ENCODE measurements at regions not wholly inside any gene's neighbourhood (a gene's known extent, or its start where the extent isn't known, plus 50 kb on each side); places are given as distances from the start of the nearest gene placed in this dataset.

DNA sequence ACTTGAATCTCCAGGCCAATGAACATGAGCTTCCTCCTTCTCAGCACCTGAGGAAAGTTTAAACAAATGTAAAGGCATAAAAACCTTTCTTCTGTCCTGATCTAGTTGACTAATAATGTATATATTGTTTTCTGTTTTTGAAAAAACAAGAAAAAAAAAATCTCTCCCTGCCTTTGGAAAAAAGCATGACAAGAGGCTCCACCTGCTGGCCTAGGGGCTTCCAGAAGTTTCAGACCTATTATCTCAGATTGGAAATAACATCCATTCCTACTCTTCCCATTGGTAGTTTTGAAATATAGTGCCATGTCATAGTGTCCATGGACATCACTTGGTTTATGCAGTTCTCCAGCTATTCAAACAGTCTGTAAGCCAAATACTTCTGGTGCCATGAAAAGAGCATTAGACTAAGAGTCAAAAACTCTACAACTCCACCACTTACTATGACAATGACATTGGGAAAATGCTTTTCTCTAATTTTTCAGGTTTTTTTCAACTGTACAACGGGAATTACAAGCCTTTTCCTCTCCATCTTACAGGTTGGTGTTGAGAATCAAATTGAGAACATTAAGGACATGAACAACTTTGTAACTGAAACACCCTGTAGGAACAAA is 409.6 kb upstream of the MPDZ start:
- Histone ChIP-seq H4K20me1 (ENCODE audit: control insufficient read depth, insufficient read depth, low read depth, low read length) (no peaks in the 10 kb centered on the region), H3F3A (ENCODE audit: control insufficient read depth, insufficient read depth) (no peaks in the 10 kb centered on the region), H3K4me2 (ENCODE audit: low read length) (no peak overlapping the region), H3K79me2 (ENCODE audit: control insufficient read depth, low read length) (no peaks in the 10 kb centered on the region), H3K36me3 (ENCODE audit: control insufficient read depth, low read length) (no peaks in the 10 kb centered on the region), H3K27ac (ENCODE audit: low read depth, low read length) (no peak overlapping the region), H3K27me3 (ENCODE audit: control insufficient read depth, low read length) (no peaks in the 10 kb centered on the region), H3K9me2 (replicated peaks; ENCODE audit: control insufficient read depth, low read length) (no peaks in the 10 kb centered on the region), H3K9me3 (ENCODE audit: control insufficient read depth, insufficient read depth, low read length) (no peaks in the 10 kb centered on the region), H3K4me1 (ENCODE audit: control insufficient read depth, low read length) (no peaks in the 10 kb centered on the region), H3K4me3 (ENCODE audit: low read length) (no peak overlapping the region)
- TF ChIP-seq EZH2phosphoT487 (IDR thresholded peaks at IDR 0.05; ENCODE audit: borderline replicate concordance, low read length): no peak
- TF ChIP-seq, protein P1, sequence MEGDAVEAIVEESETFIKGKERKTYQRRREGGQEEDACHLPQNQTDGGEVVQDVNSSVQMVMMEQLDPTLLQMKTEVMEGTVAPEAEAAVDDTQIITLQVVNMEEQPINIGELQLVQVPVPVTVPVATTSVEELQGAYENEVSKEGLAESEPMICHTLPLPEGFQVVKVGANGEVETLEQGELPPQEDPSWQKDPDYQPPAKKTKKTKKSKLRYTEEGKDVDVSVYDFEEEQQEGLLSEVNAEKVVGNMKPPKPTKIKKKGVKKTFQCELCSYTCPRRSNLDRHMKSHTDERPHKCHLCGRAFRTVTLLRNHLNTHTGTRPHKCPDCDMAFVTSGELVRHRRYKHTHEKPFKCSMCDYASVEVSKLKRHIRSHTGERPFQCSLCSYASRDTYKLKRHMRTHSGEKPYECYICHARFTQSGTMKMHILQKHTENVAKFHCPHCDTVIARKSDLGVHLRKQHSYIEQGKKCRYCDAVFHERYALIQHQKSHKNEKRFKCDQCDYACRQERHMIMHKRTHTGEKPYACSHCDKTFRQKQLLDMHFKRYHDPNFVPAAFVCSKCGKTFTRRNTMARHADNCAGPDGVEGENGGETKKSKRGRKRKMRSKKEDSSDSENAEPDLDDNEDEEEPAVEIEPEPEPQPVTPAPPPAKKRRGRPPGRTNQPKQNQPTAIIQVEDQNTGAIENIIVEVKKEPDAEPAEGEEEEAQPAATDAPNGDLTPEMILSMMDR (IDR thresholded peaks at IDR 0.05; ENCODE audit: low read depth, low read length, poor library complexity, severe bottlenecking): peak; percentile 21

DNA sequence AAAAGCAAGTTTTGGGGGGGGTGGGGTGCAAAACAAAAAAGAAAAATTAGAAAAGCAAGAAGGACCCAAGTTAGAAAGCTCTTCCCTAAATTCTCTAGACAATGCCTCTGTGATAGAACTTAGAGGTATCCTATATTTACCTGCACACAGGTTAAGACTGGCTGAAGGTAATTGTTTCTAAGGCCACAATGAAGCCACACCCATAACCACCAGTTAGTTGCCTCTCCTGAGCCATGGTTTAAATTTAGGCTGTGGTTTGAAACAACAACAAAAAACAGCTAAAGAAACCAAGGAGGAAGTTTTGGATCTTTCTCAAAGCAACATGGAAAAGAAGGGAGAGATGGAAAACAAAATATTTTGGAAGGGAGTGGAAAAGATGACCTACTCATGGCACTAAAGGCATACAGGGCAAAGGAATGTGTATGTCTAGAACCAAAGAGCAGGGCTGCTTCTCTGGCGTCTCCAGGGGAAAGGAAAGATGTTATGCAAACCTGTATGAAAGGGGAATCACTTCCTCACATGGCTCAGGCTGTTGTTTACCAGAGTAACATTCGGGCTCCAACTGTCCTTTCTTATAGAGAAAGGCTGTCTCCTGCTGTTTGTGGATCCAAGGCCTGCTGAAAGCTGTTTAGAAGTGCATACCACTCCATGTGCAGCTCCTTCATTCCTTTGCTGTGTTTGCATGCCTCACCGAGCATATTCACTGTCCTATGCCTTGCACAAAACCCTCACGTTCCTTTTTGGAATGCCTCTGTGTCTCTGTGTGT is 408.9 kb upstream of the MPDZ start:
- TF ChIP-seq, protein P1 (IDR thresholded peaks at IDR 0.05; ENCODE audit: low read depth, low read length, poor library complexity, severe bottlenecking): no peak
- no peak for TF ChIP-seq EZH2phosphoT487 (IDR thresholded peaks at IDR 0.05; ENCODE audit: borderline replicate concordance, low read length)
- no peak overlapping the region for H3K27ac ChIP-seq (ENCODE audit: low read depth, low read length)
- H3K36me3 ChIP-seq (ENCODE audit: control insufficient read depth, low read length): no peaks in the 10 kb centered on the region
- H3K27me3 ChIP-seq (ENCODE audit: control insufficient read depth, low read length): no peaks in the 10 kb centered on the region
- H4K20me1 ChIP-seq (ENCODE audit: control insufficient read depth, insufficient read depth, low read depth, low read length): no peaks in the 10 kb centered on the region
- no peaks in the 10 kb centered on the region for H3K9me3 ChIP-seq (ENCODE audit: control insufficient read depth, insufficient read depth, low read length)
- no peaks in the 10 kb centered on the region for H3K79me2 ChIP-seq (ENCODE audit: control insufficient read depth, low read length)
- no peaks in the 10 kb centered on the region for H3F3A ChIP-seq (ENCODE audit: control insufficient read depth, insufficient read depth)
- H3K4me3 ChIP-seq (ENCODE audit: low read length): no peak overlapping the region
- no peaks in the 10 kb centered on the region for H3K4me1 ChIP-seq (ENCODE audit: control insufficient read depth, low read length)
- H3K9me2 ChIP-seq (replicated peaks; ENCODE audit: control insufficient read depth, low read length): no peaks in the 10 kb centered on the region
- H3K4me2 ChIP-seq (ENCODE audit: low read length): no peak overlapping the region

DNA sequence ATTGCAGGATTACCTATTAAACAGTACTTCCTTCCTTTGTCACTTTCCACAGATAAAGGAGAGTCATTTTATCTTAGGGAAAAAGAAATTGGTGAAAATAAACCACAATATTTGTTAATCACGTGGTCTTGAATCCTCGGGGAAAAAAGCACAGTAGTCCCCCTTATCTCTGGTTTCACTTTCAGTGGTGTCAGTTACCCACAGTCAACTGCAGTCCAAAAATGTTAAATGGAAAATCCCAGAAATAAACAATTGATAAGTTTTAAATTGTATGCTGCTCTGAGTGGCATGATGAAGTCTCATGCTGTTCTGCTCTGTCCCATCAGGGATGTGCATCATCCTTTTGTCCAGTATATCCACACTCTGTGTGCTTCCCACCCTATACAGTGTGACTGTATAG is 405.2 kb upstream of the MPDZ start:
- H3K4me2 ChIP-seq (ENCODE audit: low read length): no peak overlapping the region
- TF ChIP-seq, protein P1 (IDR thresholded peaks at IDR 0.05; ENCODE audit: low read depth, low read length, poor library complexity, severe bottlenecking): no peak
- TF ChIP-seq EZH2phosphoT487 (IDR thresholded peaks at IDR 0.05; ENCODE audit: borderline replicate concordance, low read length): no peak
- H3K4me1 ChIP-seq (ENCODE audit: control insufficient read depth, low read length): no peaks in the 10 kb centered on the region
- no peaks in the 10 kb centered on the region for H3F3A ChIP-seq (ENCODE audit: control insufficient read depth, insufficient read depth)
- no peaks in the 10 kb centered on the region for H4K20me1 ChIP-seq (ENCODE audit: control insufficient read depth, insufficient read depth, low read depth, low read length)
- H3K4me3 ChIP-seq (ENCODE audit: low read length): no peak overlapping the region
- H3K27ac ChIP-seq (ENCODE audit: low read depth, low read length): no peak overlapping the region
- H3K36me3 ChIP-seq (ENCODE audit: control insufficient read depth, low read length): no peaks in the 10 kb centered on the region
- H3K79me2 ChIP-seq (ENCODE audit: control insufficient read depth, low read length): no peaks in the 10 kb centered on the region
- H3K9me3 ChIP-seq (ENCODE audit: control insufficient read depth, insufficient read depth, low read length): no peaks in the 10 kb centered on the region
- H3K9me2 ChIP-seq (replicated peaks; ENCODE audit: control insufficient read depth, low read length): no peaks in the 10 kb centered on the region
- no peaks in the 10 kb centered on the region for H3K27me3 ChIP-seq (ENCODE audit: control insufficient read depth, low read length)

Measured in DOHH2 (cell line).